OCI-LY1 (cell line): ENCODE measurements at regions not wholly inside any gene's neighbourhood (a gene's known extent, or its start where the extent isn't known, plus 50 kb on each side); places are given as distances from the start of the nearest gene placed in this dataset.

Experiments used
- CTCF ChIP-seq: fragments of 200-600 bp; sonication (generic), shearing (Covaris generic); IDR thresholded peaks from 2 replicates; pipeline ENCODE4 v1.5.1; 2017; ENCODE audit warnings: mild to moderate bottlenecking, antibody characterized with exemption, low read length, moderate library complexity, mixed read lengths
- EZH2 ChIP-seq: fragments of 200-600 bp; sonication (generic), shearing (Covaris generic); IDR thresholded peaks from 2 replicates; pipeline ENCODE4 v1.8.0; 2017; ENCODE audit warnings: borderline replicate concordance, mixed run types, mild to moderate bottlenecking, antibody characterized with exemption, low read length, moderate library complexity, mixed read lengths

- TF ChIP-seq CTCF (no peak), EZH2 (no peak)
Observed at GRCh38 chr14:61977217-61977616, 215.0 kb downstream of the SNAPC1 start.
